GM18499 (cell line): ENCODE measurements at regions not wholly inside any gene's neighbourhood (a gene's known extent, or its start where the extent isn't known, plus 50 kb on each side); places are given as distances from the start of the nearest gene placed in this dataset.

ENCODE experiments used
- ATAC-seq: cut with Tn5 transposase; IDR thresholded peaks from one replicate; pipeline ENCODE4 v1.9.1; 2021; ENCODE audit warnings: moderate number of reproducible peaks; ENCODE audit not compliant: insufficient read depth, unreplicated experiment

DNA sequence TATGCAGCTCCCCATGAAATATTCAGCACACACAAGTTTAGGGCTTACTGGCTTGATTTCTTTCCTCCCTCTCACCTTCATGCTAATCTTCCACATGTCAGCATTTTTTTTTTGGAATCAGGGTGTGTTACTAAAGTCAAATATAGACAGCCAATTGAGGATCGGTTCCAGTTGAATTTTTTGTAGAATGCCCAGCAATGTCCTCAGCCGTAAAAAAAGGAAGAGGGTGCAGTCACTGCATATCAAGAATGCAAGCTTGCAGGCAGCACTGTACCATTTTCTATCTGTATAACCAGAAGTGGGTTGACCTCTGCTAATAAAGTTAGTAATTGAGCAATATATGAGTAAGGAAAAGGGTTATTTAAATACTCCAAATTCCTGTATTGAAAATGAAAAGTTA, 51.4 kb upstream of the CHMP2B start:
- no peak for ATAC-seq

DNA sequence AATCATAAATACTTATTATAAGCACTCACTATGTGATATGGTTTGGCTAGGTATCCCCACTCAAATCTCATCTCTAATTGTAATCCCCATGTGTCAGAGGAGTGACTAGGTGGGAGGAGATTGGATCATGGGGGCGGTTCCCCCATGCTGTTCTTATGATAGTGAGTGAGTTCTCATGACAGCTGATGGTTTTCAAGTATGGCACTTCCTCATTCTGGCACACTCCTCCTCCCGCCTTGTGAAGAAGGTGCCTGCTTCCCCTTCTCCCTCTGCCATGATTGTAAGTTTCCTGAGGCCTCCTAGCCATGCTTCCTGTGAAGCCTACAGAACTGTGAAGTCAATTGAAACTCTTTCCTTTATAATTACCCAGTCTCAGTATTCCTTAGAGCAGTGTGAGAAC, 53.3 kb upstream of the CHMP2B start:
- no peak for ATAC-seq

DNA sequence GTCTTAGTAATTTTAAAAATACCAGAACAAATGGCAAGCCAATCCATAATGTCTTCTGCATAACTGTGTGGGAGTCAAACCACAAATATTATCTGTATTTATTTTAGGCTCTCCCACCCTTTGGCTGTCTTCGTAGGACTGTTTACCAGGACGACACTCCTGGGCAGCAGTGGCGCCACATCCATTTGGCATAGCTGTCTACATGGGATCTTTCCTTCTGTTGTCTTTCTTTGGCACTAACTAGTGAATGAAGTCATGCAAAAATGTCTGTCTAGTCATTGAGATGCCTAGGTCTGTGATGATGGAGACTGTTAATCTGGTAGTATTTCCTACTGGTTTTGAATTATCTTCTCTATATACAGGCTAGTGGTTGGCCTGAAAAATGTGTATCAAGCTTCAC, 54.0 kb upstream of the CHMP2B start:
- ATAC-seq = no peak

DNA sequence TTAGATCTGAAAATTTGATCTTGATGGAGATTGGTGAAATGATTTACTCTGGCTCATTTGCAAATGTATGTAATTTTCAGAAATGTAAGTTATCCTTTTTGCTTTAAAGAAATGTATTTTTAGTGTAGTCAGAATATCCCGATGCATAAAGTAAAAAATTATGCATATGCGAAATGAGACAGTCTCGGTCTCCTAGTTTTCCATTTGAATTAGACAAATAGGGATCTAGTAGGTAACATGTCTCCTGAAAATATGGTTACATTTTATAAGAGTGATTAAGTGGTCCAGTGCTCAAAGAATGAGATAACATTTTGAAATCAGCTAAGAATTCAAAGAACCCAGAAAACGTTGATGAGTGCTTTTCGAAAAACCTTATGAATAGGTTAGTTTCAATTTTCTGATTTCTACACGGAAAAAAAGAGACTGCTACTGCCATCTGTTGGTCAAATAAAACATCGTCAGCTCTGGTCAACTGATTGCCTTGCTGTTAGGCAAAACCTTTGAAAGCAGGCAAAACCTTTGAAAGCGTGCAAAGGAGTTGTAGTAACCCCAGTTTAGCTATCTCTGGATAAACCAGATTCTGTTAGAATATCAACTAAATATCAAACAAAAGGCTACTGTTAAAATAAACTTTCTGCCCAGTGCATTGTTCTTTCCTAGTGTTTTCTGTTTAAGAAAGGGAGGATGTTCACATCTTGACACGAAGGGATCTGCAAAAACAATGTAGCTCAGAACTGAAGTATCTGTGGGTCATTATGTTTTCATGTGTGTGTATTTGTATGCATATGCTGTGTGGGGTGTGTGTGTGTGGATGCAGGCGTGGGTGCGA, 59.3 kb upstream of the CHMP2B start:
- peak; percentile 84 for ATAC-seq

DNA sequence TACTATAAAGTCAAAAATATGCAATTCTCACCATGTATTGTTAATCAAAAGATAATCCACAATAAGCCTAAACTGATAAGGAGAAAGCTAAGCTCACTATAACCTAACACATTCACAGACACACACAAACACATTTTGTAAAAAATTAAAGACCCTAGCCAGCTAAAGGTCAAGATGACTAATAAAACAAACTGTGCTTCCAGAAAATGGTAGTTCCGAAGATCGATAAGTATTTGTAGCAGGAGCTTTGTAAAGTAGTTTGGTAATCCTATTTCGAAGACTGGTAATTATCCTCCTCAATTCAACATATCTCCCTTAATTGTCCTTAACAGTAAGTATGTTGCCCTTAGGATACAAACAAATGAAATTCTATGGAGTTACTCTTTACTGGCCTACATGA, 62.9 kb upstream of the CHMP2B start:
- no peak for ATAC-seq

DNA sequence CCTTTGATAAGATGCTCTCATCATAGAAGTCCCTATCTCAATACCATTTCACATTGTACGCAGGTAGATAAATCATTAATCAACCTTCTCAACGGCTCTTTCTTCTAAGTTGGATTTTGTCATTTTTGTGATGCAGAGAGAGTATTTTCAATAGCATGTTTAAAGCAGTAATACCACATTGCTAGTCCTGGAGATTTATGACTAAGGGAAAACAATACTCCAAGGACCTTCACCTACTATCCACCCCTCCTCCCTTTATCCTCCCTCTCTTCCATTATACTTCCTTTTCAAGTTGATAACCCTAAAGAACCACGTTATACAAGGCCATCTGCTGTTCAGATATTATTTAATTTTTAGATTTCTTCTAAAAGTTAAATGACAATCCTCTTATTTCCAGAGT, 65.3 kb upstream of the CHMP2B start:
- ATAC-seq = no peak

DNA sequence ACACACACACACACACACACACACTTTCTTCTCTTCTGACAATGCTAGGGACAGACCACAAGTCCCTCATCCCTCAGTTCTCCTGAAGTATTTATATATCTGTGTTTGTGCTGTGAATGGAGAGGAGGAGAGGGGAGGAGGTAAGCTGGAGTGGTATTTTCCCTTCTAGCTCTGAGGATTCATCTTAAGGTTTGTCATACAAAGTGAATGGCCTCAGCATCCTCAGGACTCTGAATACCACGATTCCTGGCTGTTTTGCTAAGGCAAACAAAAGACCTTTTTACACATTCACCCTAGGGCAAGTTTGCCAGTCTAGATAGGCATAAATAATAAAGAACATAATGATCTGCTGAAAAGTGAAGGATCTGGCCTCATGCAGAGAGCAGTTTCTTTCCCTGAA, 65.7 kb upstream of the CHMP2B start:
- no peak for ATAC-seq

DNA sequence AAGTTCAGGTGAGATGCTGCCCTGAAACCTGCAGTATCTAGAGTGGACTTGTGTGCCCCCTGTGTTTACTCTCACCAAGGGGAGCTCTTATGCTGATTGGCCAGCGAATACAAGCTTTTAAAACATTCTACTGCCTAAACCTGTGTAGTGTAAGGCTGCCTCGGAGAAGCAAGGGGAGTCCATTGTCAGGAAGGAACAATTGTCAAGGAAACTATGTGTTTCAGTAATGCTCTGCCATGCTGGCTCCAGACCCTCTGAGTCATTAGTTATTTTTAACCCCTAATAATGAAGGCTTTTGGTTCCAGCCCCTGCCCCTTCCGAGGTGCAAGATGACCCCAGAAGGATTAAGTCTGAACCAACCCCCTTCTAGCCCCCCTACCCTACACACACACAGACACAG, 66.1 kb upstream of the CHMP2B start:
- ATAC-seq = no peak

DNA sequence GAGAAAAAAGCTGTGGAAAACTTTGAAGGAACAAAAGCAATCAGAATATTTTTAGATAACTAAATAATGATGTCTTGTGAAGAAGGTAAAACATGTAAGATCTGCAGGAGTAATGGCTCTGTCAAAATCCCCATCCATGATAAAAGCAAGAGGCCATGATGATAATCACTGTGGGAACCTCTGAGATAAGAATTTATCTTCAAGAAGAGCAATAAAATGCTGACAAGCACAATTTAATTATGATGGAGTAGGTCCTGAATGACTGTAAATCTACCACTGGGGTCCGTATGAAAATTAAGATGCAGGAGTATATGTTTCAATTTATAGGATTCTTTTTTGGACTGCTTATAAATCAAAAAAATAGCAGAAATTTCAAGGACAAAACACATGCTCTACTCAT, 68.3 kb upstream of the CHMP2B start:
- no peak for ATAC-seq

DNA sequence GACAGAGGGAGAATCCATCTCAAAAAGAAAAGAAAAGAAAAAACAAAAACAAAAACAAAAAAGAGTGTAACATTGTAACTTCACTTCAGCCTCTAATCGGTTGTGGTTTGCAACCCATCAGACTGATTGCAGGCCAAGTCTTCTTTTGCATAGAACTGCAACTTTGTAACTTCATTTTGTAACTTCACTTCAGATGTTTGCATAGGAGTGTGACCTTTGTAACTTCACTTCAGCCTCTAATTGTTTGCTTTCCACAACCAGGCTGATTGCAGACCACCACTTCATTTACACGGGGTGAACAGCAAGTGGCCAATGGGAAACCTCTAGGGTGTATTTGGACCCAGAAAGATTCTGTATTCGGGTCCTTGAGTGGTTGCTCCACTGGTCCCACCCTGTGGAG, 79.1 kb upstream of the CHMP2B start:
- ATAC-seq = no peak

DNA sequence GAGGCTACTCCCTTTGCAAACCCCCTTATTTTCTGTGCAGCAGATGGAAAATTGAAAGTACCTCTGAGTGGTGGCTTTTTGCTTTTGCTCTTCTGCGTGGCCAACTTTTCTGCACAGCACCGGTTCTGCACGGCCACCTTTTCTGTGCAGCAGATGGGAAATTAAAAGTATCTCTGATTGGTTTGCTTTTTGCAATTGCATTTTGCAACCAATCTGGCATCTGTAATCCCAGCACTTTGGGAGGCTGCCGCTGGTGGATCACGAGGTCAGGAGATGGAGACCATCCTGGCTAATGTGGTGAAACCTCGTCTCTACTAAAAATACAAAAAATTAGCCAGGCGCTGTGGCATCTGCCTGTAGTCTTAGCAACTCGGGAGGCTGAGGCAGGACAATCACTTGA, 79.5 kb upstream of the CHMP2B start:
- no peak for ATAC-seq

DNA sequence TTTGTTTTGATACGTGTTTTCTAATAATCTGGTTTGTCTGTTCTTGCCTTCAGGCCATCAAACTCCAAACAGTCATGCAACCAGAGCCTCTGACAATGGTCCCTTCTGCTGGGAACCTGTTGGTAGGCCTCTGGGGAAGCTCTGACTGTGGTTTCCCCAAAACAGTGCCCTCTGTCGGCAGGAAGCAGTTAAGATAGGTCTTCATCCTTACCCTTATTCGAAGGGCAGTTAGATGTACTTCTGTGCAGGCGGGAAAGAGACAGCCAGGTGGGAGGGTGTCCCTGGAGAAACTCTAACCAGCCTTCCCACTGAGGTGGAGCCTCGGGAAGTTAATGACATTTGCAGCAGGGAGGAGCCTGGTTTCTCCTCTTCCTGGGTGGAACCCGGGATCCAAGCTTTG, 81.6 kb upstream of the CHMP2B start:
- no peak for ATAC-seq

DNA sequence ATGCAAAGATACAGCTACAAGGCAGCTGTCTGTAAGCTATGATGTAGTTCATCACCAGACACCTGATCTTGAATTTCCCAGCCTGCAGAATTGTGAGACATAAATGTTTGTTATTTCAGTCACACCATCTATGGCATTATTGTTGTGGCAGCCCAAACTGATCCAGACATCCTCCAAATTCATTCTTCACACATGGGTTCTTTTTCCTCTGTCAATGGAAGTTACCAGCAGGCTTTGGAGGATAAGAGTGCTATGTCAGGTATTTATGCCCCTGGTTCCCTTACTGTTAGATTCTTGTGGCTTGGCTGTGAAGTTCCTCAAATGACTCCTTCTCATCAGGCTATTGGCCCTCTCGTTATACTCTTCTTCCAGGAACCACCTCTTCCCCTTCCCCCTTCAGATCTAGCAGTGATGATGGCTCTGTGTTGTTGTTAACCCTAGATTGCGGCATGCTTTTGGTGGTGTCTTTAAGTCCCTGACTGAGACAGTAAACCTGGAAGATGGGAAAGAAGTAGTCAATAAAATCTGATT, 91.0 kb upstream of the CHMP2B start:
- no peak for ATAC-seq

DNA sequence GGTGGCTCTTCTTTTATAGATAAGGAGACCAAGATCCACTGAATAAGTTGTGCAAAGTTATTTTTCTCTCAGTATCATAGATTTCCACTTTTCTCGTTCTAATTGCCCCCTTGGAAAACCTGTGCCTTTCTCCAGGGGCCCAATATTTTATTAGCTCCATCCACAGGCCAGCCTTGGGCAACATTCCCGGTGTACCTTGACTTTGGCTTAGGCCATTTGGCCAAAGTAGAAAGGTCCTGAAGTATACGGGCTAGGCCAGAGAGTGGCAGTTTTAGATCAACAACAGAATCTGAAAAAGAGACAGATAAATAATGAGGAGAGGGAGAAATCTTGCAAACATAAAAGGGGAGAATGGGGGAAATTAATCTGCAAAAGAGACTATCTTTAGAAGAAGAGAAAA, 91.7 kb upstream of the CHMP2B start:
- no peak for ATAC-seq

DNA sequence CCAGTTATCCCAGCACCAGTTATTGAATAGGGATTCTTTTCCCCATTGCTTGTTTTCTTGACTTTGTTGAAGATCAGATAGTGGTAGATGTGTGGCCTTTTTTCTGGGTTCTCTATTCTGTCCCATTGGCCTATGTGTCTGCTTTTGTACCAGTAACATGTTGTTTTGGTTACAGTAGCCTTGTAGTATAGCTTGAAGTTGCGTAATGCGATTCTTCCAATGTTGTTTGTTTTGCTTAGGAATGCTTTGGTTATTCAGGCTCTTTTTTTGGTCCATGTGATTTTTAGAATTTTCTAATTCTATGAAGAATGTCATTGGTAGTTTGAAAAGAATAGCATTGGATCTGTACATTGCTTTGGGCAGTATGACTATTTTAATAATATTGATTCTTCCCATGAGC, 94.3 kb upstream of the CHMP2B start:
- no peak for ATAC-seq

DNA sequence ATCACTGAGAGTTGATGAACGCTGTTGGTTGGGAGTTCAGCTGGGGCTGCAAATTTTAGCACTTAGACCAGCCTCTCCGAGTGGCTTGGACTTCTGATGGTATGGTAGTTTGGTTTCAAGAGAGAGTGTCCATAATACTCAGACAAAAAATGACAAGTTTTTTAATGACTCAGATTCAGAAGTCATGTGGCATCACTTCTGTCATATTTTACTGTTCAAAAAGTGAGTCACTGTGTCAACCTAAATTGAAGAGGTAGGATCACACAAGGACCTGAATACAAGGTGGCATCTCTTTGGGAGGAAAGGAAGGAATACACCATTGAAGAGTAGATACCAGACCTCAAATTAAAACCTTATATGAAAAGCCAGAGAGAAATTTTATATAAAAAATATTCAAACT, 99.1 kb upstream of the CHMP2B start:
- ATAC-seq = no peak

DNA sequence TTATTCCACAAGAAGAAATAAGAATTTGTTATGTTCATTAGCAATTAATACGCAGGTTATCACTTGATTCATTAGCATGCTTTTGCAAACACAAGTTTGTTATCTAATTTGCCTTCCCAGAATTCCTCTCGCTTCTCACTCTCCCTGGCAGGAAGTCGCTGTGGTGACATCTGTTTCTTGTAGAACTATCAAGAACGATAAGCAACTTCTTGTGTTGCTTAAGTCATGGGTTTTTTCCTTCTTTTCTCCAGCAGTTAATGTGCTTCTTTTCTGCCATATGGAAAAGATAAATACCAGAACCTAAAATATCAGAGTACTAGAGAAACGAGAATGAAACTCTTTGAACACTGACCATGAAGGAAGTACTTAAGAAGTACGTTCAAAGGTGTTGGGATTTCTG, 99.8 kb upstream of the CHMP2B start:
- no peak for ATAC-seq

DNA sequence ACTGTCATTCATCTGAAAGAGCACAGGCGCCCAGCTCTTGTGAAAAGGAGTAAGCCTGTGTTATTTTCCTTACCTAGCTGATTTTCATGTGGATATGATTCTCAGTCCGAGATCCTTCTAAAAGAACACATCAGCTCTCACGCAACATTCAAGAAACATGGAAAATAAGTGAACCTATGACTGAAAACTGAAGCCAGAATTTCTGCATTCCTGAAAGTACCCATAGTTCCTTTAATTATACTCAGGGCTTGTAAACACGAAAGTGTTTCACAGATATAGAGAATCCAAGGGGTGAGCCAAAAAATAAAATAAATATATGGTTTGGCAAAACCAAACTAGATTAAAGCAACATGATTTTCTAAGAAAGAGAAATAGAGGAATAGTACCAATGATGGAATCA, 100.8 kb upstream of the CHMP2B start:
- no peak for ATAC-seq

DNA sequence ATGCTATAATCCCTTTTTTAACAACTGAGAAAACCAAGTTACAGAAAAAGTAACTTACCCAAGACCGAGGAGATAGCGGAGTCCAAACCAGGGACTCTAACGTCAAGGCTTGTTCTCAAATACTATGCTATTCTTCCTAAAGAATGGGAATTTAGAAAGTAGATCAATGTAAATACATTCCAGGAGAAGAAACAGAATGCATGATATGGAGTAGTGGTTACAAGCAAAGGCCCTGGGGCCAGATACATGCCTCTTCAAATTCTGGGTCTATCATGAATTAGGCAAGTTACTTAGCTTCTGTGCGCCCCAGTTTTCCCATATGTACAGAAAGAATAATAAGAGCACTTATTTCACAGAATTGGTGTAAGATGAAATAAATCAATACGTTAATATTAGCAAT, 102.0 kb upstream of the CHMP2B start:
- ATAC-seq = no peak

DNA sequence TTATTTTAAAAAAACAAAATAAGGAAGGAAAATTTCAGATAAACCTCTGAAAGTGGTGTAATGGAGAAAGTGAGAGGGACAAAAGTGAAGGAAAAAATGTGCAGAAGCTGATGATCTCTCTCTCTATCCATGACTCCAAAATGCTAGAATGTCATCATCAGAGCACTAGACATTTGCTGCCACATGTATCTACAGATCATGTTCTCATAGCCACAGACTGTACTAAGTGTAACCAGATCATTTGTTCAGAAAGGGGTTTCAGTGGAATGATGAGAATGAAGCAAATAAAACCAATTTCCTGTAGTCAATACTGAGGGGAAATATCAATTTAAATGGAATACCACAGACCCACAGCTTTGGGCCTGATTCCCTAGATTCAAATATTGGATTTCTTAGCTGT, 104.3 kb upstream of the CHMP2B start:
- no peak for ATAC-seq

DNA sequence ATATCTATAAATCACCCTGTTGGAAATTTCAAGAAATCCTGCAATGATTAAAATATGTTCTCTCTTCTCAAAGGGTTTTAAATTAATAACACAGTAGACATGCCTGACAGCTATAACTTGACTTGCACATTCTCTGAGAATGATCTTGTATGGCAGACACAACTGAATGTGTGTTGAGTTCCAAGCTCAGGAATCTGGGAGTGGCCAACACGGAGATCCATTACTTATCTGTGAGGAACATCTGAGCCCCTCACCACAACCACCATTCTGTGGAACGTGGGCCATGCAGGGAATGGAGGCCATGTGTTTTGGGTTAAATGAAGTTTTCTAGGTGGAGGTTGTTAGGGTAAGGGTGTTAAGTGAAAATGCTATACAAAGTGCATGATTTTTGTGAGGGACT, 105.3 kb upstream of the CHMP2B start:
- ATAC-seq = no peak

DNA sequence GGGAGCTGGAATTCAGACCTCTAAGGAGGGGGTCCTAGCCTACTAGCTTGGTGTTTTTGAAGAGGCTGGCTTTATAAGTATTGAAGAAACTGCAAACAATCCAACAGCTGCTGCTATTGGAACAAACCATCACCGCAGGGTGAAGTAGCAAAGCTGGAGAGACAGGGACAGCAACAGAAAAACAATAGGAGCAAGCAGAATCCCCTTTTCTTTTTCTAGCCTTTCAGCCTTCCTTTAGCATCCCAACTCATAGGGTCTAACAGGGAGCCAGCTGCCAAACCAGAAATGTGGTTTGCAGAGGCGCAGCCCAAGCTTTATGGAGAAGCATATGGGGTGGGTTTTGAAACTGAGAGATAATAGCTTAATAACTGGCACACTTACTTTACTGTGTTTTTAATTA, 106.2 kb upstream of the CHMP2B start:
- ATAC-seq = no peak
